ENCODE measurements at regions not wholly inside any gene's neighbourhood (a gene's known extent, or its start where the extent isn't known, plus 50 kb on each side); places are given as distances from the start of the nearest gene placed in this dataset.

GRCh38 chr6:82624251-82624650 is 260.6 kb downstream of the TPBG start:
- no peak for TF ChIP-seq EZH2 (IDR thresholded peaks at IDR 0.05; ENCODE audit: borderline replicate concordance, low read length)
- TF ChIP-seq CTCF (conservative IDR thresholded peaks at IDR 0.05 in 1 of 2, IDR thresholded peaks at IDR 0.05 in 1 of 2; ENCODE audit: extremely low read depth in 1 of 2, insufficient read depth in 1 of 2, low read depth in 1 of 2, low read length in 2 of 2): no peak
